B cell (primary cell): ENCODE measurements at regions not wholly inside any gene's neighbourhood (a gene's known extent, or its start where the extent isn't known, plus 50 kb on each side); places are given as distances from the start of the nearest gene placed in this dataset.

Experiments
- ATAC-seq: fragments of 200-7000 bp; cut with Tn5 transposase; one replicate; pipeline ENCODE4 v1.10.0; 2021; ENCODE audit warnings: low read depth, mild to moderate bottlenecking, moderate number of reproducible peaks, moderate library complexity
- CTCF ChIA-PET: fragments of 350-600 bp; sonication (Branson Sonifier 250); formaldehyde crosslinking; loops from one replicate; lab custom pipeline; 2021; ENCODE audit warnings: antibody characterized with exemption, inconsistent platforms; lab: Charles Lee
- POLR2A ChIA-PET: fragments of 350-600 bp; sonication (Branson Sonifier 250); formaldehyde crosslinking; loops from one replicate; lab custom pipeline; 2021; ENCODE audit warnings: antibody characterized with exemption; lab: Charles Lee
- DNase-seq: peaks from one replicate; pipeline ENCODE4 v3.0.0; 2013
- H2AFZ ChIP-seq: 2 replicates; pipeline ENCODE4 v1.6.1; 2012; ENCODE audit warnings: mild to moderate bottlenecking, low read depth, low read length; ENCODE audit not compliant: insufficient read depth, poor library complexity, severe bottlenecking
- H3K27ac ChIP-seq, 2 donors: 1 replicate in 1 of 2; 2 replicates in 1 of 2; pipeline ENCODE4 v1.5.1; 2012 to 2013; ENCODE audit warnings: low read length in 2 of 2, mild to moderate bottlenecking in 2 of 2, moderate library complexity in 1 of 2
- H3K27me3 ChIP-seq, 4 experiments: fragments of 200-600 bp in 1 of 4; sonication (generic) in 1 of 4; replicated peaks in 1 of 4; 1 replicate in 2 of 4; 2 replicates in 2 of 4; pipeline versions ENCODE4 v1.6.1 to v1.7.0; 2013 to 2016; ENCODE audit warnings: low read length in 3 of 4, mild to moderate bottlenecking in 2 of 4, mixed read lengths in 1 of 4, moderate library complexity in 1 of 4; ENCODE audit not compliant: insufficient read depth in 4 of 4, control insufficient read depth in 3 of 4; ENCODE audit errors: control extremely low read depth in 1 of 4
- H3K36me3 ChIP-seq, 2 experiments: replicated peaks in 1 of 2; 1 replicate in 1 of 2; 2 replicates in 1 of 2; pipeline versions ENCODE4 v1.6.1 to v1.7.1; 2013; ENCODE audit warnings: low read length in 1 of 2; ENCODE audit not compliant: insufficient read depth in 2 of 2, control insufficient read depth in 1 of 2; ENCODE audit errors: control extremely low read depth in 1 of 2, extremely low read depth in 1 of 2
- H3K4me1 ChIP-seq, 2 donors: fragments of 200-600 bp in 1 of 2; sonication (generic) in 1 of 2; 1 replicate in 1 of 2; 2 replicates in 1 of 2; pipeline versions ENCODE4 v1.5.1 to v1.6.1; 2013 to 2017; ENCODE audit warnings: low read length in 2 of 2; ENCODE audit not compliant: control insufficient read depth in 2 of 2, insufficient read depth in 2 of 2
- H3K4me2 ChIP-seq: replicated peaks from 2 replicates; pipeline ENCODE3; 2012; ENCODE audit warnings: mild to moderate bottlenecking, low read depth, low read length; ENCODE audit not compliant: poor library complexity, severe bottlenecking
- H3K4me3 ChIP-seq, 5 experiments: fragments of 200-600 bp in 1 of 5; sonication (generic) in 1 of 5; 1 replicate in 3 of 5; 2 replicates in 2 of 5; pipeline versions ENCODE4 v1.5.1 to v1.7.0; 2011 to 2016; ENCODE audit warnings: low read length in 4 of 5, mild to moderate bottlenecking in 4 of 5, low read depth in 2 of 5, control low read depth in 1 of 5, moderate library complexity in 1 of 5; ENCODE audit not compliant: insufficient read depth in 1 of 5; ENCODE audit errors: control extremely low read depth in 1 of 5, extremely low read depth in 1 of 5
- H3K79me2 ChIP-seq: fragments of 200-600 bp; sonication (generic); one replicate; pipeline ENCODE4 v1.6.0; 2016; ENCODE audit warnings: low read length; ENCODE audit not compliant: control insufficient read depth, insufficient read depth
- H3K9ac ChIP-seq: fragments of 200-600 bp; sonication (generic); 2 replicates; pipeline ENCODE4 v1.6.1; 2017; ENCODE audit warnings: mild to moderate bottlenecking, low read length, moderate library complexity
- H3K9me3 ChIP-seq, 3 donors: one replicate each; pipeline versions ENCODE4 v1.6.1 to v1.7.1; 2013; ENCODE audit warnings: low read length in 2 of 3; ENCODE audit not compliant: control insufficient read depth in 2 of 3, insufficient read depth in 1 of 3; ENCODE audit errors: control extremely low read depth in 1 of 3
- H4K20me1 ChIP-seq: 2 replicates; pipeline ENCODE4 v1.6.0; 2012; ENCODE audit warnings: mild to moderate bottlenecking, low read length; ENCODE audit not compliant: insufficient read depth, control insufficient read depth, poor library complexity, severe bottlenecking
- H3K27ac Mint-ChIP-seq: one replicate; pipeline ENCODE4 v1.8.0; 2021; ENCODE audit warnings: mixed read lengths
- H3K27me3 Mint-ChIP-seq: one replicate; pipeline ENCODE4 v1.8.0; 2021; ENCODE audit warnings: mixed read lengths
- H3K4me1 Mint-ChIP-seq: one replicate; pipeline ENCODE4 v1.8.0; 2021; ENCODE audit warnings: mixed read lengths
- H3K4me3 Mint-ChIP-seq: one replicate; pipeline ENCODE4 v1.8.0; 2021; ENCODE audit warnings: mixed read lengths
- H3K9me3 Mint-ChIP-seq: one replicate; pipeline ENCODE4 v1.8.0; 2022; ENCODE audit warnings: mixed read lengths; ENCODE audit not compliant: insufficient read depth
- EZH2 ChIP-seq: IDR thresholded peaks from 2 replicates; pipeline ENCODE4 v1.6.1; 2012; ENCODE audit warnings: borderline replicate concordance, low read depth, mild to moderate bottlenecking, moderate library complexity, low read length; ENCODE audit not compliant: insufficient read depth, poor library complexity, severe bottlenecking
- WGBS: methylation state at CpG from one replicate; pipeline ENCODE4 v1.1.5; 2013; ENCODE audit warnings: missing lambda C conversion rate; ENCODE audit not compliant: insufficient coverage; 5-methylcytosine and 5-hydroxymethylcytosine counted together
- intact Hi-C: fragments of 100-400 bp; cut with micrococcal nuclease; formaldehyde crosslinking; loops from one replicate; pipeline ENCODE4 v1.10.0; 2022
- TF ChIP-seq, protein P1 (sequence below): fragments of 200-600 bp; IDR thresholded peaks from one replicate; pipeline ENCODE4 v1.8.0; 2022; ENCODE audit warnings: antibody characterized with exemption, mild to moderate bottlenecking

- WGBS: 0% methylated on average over 1 of the region's 4 CpGs
- Histone ChIP-seq H3K4me1 (peaks cover 70 to 74% of the 10 kb centered on the region in 2 donors), H3K27ac (peak overlapping the region; percentile 98 to 99), H3K4me3 (peak overlapping the region in 4 of 5 experiments; percentile 1 to 44 (median 26)), H2AFZ (no peak overlapping the region), H3K36me3 (no peaks in the 10 kb centered on the region), H3K4me2 (peak overlapping the region; percentile 77), H3K9ac (peak overlapping the region; percentile 67), H3K79me2 (no peaks in the 10 kb centered on the region), H4K20me1 (no peaks in the 10 kb centered on the region), H3K9me3 (peaks cover 0 to 16% (median 7%) of the 10 kb centered on the region in 3 donors), H3K27me3 (no peaks in the 10 kb centered on the region)
- ChIA-PET CTCF (interaction anchor here (0.6 to 5.0 kb wide), 25 partner anchors 14 to 293 kb away, joined by 3 to 58 read pairs (median 8); partner anchors contain the start of gene CXCR4), POLR2A (interaction anchor here (0.6 to 5.2 kb wide), 21 partner anchors 9 to 222 kb away, joined by 3 to 218 read pairs (median 8); partner anchors contain the start of genes CXCR4 and DARS1)
- intact Hi-C loops: loop anchor here (1.0 to 5.0 kb wide), 8 partner anchors 19 to 290 kb away; partner anchors contain the start of genes CXCR4 and DARS1
- ATAC-seq (peak; percentile 65), DNase-seq (peak; percentile 94)
- Mint-ChIP-seq H3K9me3 (peaks cover 8% of the 10 kb centered on the region), H3K4me3 (peak overlapping the region; percentile 84), H3K27me3 (no peaks in the 10 kb centered on the region), H3K4me1 (peaks cover 77% of the 10 kb centered on the region), H3K27ac (peak overlapping the region; percentile 99)
- no peak for TF ChIP-seq EZH2
- TF ChIP-seq, protein P1, sequence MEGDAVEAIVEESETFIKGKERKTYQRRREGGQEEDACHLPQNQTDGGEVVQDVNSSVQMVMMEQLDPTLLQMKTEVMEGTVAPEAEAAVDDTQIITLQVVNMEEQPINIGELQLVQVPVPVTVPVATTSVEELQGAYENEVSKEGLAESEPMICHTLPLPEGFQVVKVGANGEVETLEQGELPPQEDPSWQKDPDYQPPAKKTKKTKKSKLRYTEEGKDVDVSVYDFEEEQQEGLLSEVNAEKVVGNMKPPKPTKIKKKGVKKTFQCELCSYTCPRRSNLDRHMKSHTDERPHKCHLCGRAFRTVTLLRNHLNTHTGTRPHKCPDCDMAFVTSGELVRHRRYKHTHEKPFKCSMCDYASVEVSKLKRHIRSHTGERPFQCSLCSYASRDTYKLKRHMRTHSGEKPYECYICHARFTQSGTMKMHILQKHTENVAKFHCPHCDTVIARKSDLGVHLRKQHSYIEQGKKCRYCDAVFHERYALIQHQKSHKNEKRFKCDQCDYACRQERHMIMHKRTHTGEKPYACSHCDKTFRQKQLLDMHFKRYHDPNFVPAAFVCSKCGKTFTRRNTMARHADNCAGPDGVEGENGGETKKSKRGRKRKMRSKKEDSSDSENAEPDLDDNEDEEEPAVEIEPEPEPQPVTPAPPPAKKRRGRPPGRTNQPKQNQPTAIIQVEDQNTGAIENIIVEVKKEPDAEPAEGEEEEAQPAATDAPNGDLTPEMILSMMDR: no peak
These were observed 89.2 kb upstream of the CXCR4 start for GRCh38 chr2:136207030-136207623.

GRCh38 chr2:136206613-136207012 lies 88.7 kb upstream of the CXCR4 start:
- Histone ChIP-seq H3K79me2 (no peaks in the 10 kb centered on the region), H3K9ac (peak overlapping the region; percentile 67), H3K4me1 (peaks cover 64 to 69% of the 10 kb centered on the region in 2 donors), H3K4me3 (peak overlapping the region in 4 of 5 experiments; percentile 1 to 44 (median 26)), H3K27ac (peak overlapping the region; percentile 98 to 99), H4K20me1 (no peaks in the 10 kb centered on the region), H3K36me3 (no peaks in the 10 kb centered on the region), H2AFZ (no peak overlapping the region), H3K4me2 (peak overlapping the region; percentile 77), H3K27me3 (no peaks in the 10 kb centered on the region), H3K9me3 (peaks cover 0 to 16% (median 8%) of the 10 kb centered on the region in 3 donors)
- TF ChIP-seq, protein P1: peak; percentile 15
- no peak for TF ChIP-seq EZH2
- peaks cover 71% of the 10 kb centered on the region for H3K4me1 Mint-ChIP-seq
- DNase-seq (peak; percentile 94), ATAC-seq (peak; percentile 79)
- intact Hi-C loops: loop anchor here (1.0 to 5.0 kb wide), 10 partner anchors 20 to 289 kb away; partner anchors contain the start of genes CXCR4 and DARS1
- H3K27me3 Mint-ChIP-seq: no peaks in the 10 kb centered on the region
- WGBS: 0% methylated on average over 4 of the region's 7 CpGs
- CTCF ChIA-PET: interaction anchor here (0.6 to 5.0 kb wide), 23 partner anchors 15 to 293 kb away, joined by 3 to 58 read pairs (median 9); partner anchors contain the start of gene CXCR4
- peak overlapping the region; percentile 84 for H3K4me3 Mint-ChIP-seq
- POLR2A ChIA-PET: interaction anchor here (0.6 to 5.2 kb wide), 21 partner anchors 9 to 221 kb away, joined by 3 to 218 read pairs (median 8); partner anchors contain the start of genes CXCR4 and DARS1
- H3K27ac Mint-ChIP-seq: peak overlapping the region; percentile 99
- peaks cover 8% of the 10 kb centered on the region for H3K9me3 Mint-ChIP-seq
